B cell (primary cell): ENCODE measurements at regions not wholly inside any gene's neighbourhood (a gene's known extent, or its start where the extent isn't known, plus 50 kb on each side); places are given as distances from the start of the nearest gene placed in this dataset.

ENCODE experiments used
- ATAC-seq: fragments of 200-7000 bp; cut with Tn5 transposase; one replicate; pipeline ENCODE4 v1.10.0; 2021; ENCODE audit warnings: low read depth, mild to moderate bottlenecking, moderate number of reproducible peaks, moderate library complexity
- CTCF ChIA-PET: fragments of 350-600 bp; sonication (Branson Sonifier 250); formaldehyde crosslinking; loops from one replicate; lab custom pipeline; 2021; ENCODE audit warnings: antibody characterized with exemption, inconsistent platforms; lab: Charles Lee
- POLR2A ChIA-PET: fragments of 350-600 bp; sonication (Branson Sonifier 250); formaldehyde crosslinking; loops from one replicate; lab custom pipeline; 2021; ENCODE audit warnings: antibody characterized with exemption; lab: Charles Lee
- DNase-seq: peaks from one replicate; pipeline ENCODE4 v3.0.0; 2013
- H2AFZ ChIP-seq: 2 replicates; pipeline ENCODE4 v1.6.1; 2012; ENCODE audit warnings: mild to moderate bottlenecking, low read depth, low read length; ENCODE audit not compliant: insufficient read depth, poor library complexity, severe bottlenecking
- H3K27ac ChIP-seq, 2 donors: 1 replicate in 1 of 2; 2 replicates in 1 of 2; pipeline ENCODE4 v1.5.1; 2012 to 2013; ENCODE audit warnings: low read length in 2 of 2, mild to moderate bottlenecking in 2 of 2, moderate library complexity in 1 of 2
- H3K27me3 ChIP-seq, 4 experiments: fragments of 200-600 bp in 1 of 4; sonication (generic) in 1 of 4; replicated peaks in 1 of 4; 1 replicate in 2 of 4; 2 replicates in 2 of 4; pipeline versions ENCODE4 v1.6.1 to v1.7.0; 2013 to 2016; ENCODE audit warnings: low read length in 3 of 4, mild to moderate bottlenecking in 2 of 4, mixed read lengths in 1 of 4, moderate library complexity in 1 of 4; ENCODE audit not compliant: insufficient read depth in 4 of 4, control insufficient read depth in 3 of 4; ENCODE audit errors: control extremely low read depth in 1 of 4
- H3K36me3 ChIP-seq, 2 experiments: replicated peaks in 1 of 2; 1 replicate in 1 of 2; 2 replicates in 1 of 2; pipeline versions ENCODE4 v1.6.1 to v1.7.1; 2013; ENCODE audit warnings: low read length in 1 of 2; ENCODE audit not compliant: insufficient read depth in 2 of 2, control insufficient read depth in 1 of 2; ENCODE audit errors: control extremely low read depth in 1 of 2, extremely low read depth in 1 of 2
- H3K4me1 ChIP-seq, 2 donors: fragments of 200-600 bp in 1 of 2; sonication (generic) in 1 of 2; 1 replicate in 1 of 2; 2 replicates in 1 of 2; pipeline versions ENCODE4 v1.5.1 to v1.6.1; 2013 to 2017; ENCODE audit warnings: low read length in 2 of 2; ENCODE audit not compliant: control insufficient read depth in 2 of 2, insufficient read depth in 2 of 2
- H3K4me2 ChIP-seq: replicated peaks from 2 replicates; pipeline ENCODE3; 2012; ENCODE audit warnings: mild to moderate bottlenecking, low read depth, low read length; ENCODE audit not compliant: poor library complexity, severe bottlenecking
- H3K4me3 ChIP-seq, 5 experiments: fragments of 200-600 bp in 1 of 5; sonication (generic) in 1 of 5; 1 replicate in 3 of 5; 2 replicates in 2 of 5; pipeline versions ENCODE4 v1.5.1 to v1.7.0; 2011 to 2016; ENCODE audit warnings: low read length in 4 of 5, mild to moderate bottlenecking in 4 of 5, low read depth in 2 of 5, control low read depth in 1 of 5, moderate library complexity in 1 of 5; ENCODE audit not compliant: insufficient read depth in 1 of 5; ENCODE audit errors: control extremely low read depth in 1 of 5, extremely low read depth in 1 of 5
- H3K79me2 ChIP-seq: fragments of 200-600 bp; sonication (generic); one replicate; pipeline ENCODE4 v1.6.0; 2016; ENCODE audit warnings: low read length; ENCODE audit not compliant: control insufficient read depth, insufficient read depth
- H3K9ac ChIP-seq: fragments of 200-600 bp; sonication (generic); 2 replicates; pipeline ENCODE4 v1.6.1; 2017; ENCODE audit warnings: mild to moderate bottlenecking, low read length, moderate library complexity
- H3K9me3 ChIP-seq, 3 donors: one replicate each; pipeline versions ENCODE4 v1.6.1 to v1.7.1; 2013; ENCODE audit warnings: low read length in 2 of 3; ENCODE audit not compliant: control insufficient read depth in 2 of 3, insufficient read depth in 1 of 3; ENCODE audit errors: control extremely low read depth in 1 of 3
- H4K20me1 ChIP-seq: 2 replicates; pipeline ENCODE4 v1.6.0; 2012; ENCODE audit warnings: mild to moderate bottlenecking, low read length; ENCODE audit not compliant: insufficient read depth, control insufficient read depth, poor library complexity, severe bottlenecking
- H3K27ac Mint-ChIP-seq: one replicate; pipeline ENCODE4 v1.8.0; 2021; ENCODE audit warnings: mixed read lengths
- H3K27me3 Mint-ChIP-seq: one replicate; pipeline ENCODE4 v1.8.0; 2021; ENCODE audit warnings: mixed read lengths
- H3K4me1 Mint-ChIP-seq: one replicate; pipeline ENCODE4 v1.8.0; 2021; ENCODE audit warnings: mixed read lengths
- H3K4me3 Mint-ChIP-seq: one replicate; pipeline ENCODE4 v1.8.0; 2021; ENCODE audit warnings: mixed read lengths
- H3K9me3 Mint-ChIP-seq: one replicate; pipeline ENCODE4 v1.8.0; 2022; ENCODE audit warnings: mixed read lengths; ENCODE audit not compliant: insufficient read depth
- EZH2 ChIP-seq: IDR thresholded peaks from 2 replicates; pipeline ENCODE4 v1.6.1; 2012; ENCODE audit warnings: borderline replicate concordance, low read depth, mild to moderate bottlenecking, moderate library complexity, low read length; ENCODE audit not compliant: insufficient read depth, poor library complexity, severe bottlenecking
- WGBS: methylation state at CpG from one replicate; pipeline ENCODE4 v1.1.5; 2013; ENCODE audit warnings: missing lambda C conversion rate; ENCODE audit not compliant: insufficient coverage; 5-methylcytosine and 5-hydroxymethylcytosine counted together
- intact Hi-C: fragments of 100-400 bp; cut with micrococcal nuclease; formaldehyde crosslinking; loops from one replicate; pipeline ENCODE4 v1.10.0; 2022
- TF ChIP-seq, protein P1 (sequence below): fragments of 200-600 bp; IDR thresholded peaks from one replicate; pipeline ENCODE4 v1.8.0; 2022; ENCODE audit warnings: antibody characterized with exemption, mild to moderate bottlenecking

DNA sequence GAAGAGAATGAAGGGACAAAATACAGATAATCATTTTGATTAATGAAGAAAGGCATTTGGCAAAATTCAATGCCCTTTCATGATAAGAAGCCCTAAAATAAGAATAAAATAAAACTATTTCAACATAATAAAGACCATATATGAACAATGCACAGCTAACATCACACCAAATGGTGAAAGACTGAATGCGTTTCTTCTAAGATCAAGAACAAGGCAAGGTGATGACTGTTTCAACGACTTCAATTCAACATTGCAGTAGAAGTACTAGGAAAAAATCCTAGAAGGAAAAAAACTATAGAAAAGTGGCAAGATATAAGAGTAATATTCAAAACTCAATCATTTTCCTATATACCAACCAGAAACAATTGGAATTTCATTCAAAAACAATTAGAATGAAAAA, 280.1 kb upstream of the GRM7 start:
- no peaks in the 10 kb centered on the region for H3K79me2 ChIP-seq
- H3K4me1 Mint-ChIP-seq: no peaks in the 10 kb centered on the region
- ATAC-seq: no peak
- H3K27ac Mint-ChIP-seq: no peak overlapping the region
- H3K4me2 ChIP-seq: no peak overlapping the region
- H4K20me1 ChIP-seq: no peaks in the 10 kb centered on the region
- no peaks in the 10 kb centered on the region for H3K27me3 ChIP-seq
- ChIA-PET CTCF (no interaction called here), POLR2A (no interaction called here)
- H3K9me3 Mint-ChIP-seq: no peaks in the 10 kb centered on the region
- H3K4me3 ChIP-seq: no peak overlapping the region
- no peaks in the 10 kb centered on the region for H3K36me3 ChIP-seq
- no peak for TF ChIP-seq EZH2
- TF ChIP-seq, protein P1, sequence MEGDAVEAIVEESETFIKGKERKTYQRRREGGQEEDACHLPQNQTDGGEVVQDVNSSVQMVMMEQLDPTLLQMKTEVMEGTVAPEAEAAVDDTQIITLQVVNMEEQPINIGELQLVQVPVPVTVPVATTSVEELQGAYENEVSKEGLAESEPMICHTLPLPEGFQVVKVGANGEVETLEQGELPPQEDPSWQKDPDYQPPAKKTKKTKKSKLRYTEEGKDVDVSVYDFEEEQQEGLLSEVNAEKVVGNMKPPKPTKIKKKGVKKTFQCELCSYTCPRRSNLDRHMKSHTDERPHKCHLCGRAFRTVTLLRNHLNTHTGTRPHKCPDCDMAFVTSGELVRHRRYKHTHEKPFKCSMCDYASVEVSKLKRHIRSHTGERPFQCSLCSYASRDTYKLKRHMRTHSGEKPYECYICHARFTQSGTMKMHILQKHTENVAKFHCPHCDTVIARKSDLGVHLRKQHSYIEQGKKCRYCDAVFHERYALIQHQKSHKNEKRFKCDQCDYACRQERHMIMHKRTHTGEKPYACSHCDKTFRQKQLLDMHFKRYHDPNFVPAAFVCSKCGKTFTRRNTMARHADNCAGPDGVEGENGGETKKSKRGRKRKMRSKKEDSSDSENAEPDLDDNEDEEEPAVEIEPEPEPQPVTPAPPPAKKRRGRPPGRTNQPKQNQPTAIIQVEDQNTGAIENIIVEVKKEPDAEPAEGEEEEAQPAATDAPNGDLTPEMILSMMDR: no peak
- H3K9ac ChIP-seq: no peak overlapping the region
- no peak for DNase-seq
- no CpG with 5 or more reads among the region's 2 CpGs for WGBS
- H3K27ac ChIP-seq: no peak overlapping the region
- H3K27me3 Mint-ChIP-seq: no peaks in the 10 kb centered on the region
- intact Hi-C loops: no loop called here
- H2AFZ ChIP-seq: no peak overlapping the region
- H3K4me3 Mint-ChIP-seq: no peak overlapping the region
- no peaks in the 10 kb centered on the region for H3K4me1 ChIP-seq
- no peaks in the 10 kb centered on the region for H3K9me3 ChIP-seq

DNA sequence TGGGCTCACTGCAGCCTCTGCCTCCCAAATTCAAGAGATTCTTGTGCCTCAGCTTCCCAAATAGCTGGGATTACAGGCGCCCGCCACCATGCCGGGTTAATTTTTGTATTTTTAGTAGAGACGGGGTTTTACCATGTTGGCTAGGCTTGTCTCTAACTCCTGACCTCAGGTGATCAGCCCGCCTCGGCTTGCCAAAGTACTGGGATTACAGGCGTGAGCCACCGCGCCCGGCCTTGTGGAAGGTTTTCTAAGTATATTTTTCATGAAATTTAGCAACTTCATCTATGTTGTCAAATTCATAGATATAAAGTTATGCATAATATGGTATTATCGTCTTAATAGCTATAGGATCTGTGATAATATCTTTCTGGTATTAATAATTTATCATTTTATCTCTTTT, 275.6 kb upstream of the GRM7 start:
- Mint-ChIP-seq H3K4me3 (no peak overlapping the region), H3K27me3 (no peaks in the 10 kb centered on the region), H3K9me3 (no peaks in the 10 kb centered on the region), H3K27ac (no peak overlapping the region), H3K4me1 (no peaks in the 10 kb centered on the region)
- no peaks in the 10 kb centered on the region for H3K9me3 ChIP-seq
- POLR2A ChIA-PET: no interaction called here
- H2AFZ ChIP-seq: no peak overlapping the region
- CTCF ChIA-PET: no interaction called here
- intact Hi-C loops: no loop called here
- no peaks in the 10 kb centered on the region for H3K79me2 ChIP-seq
- no peaks in the 10 kb centered on the region for H3K36me3 ChIP-seq
- ATAC-seq: no peak
- H3K4me1 ChIP-seq: no peaks in the 10 kb centered on the region
- TF ChIP-seq, protein P1: no peak
- H3K27me3 ChIP-seq: no peaks in the 10 kb centered on the region
- no peak overlapping the region for H3K27ac ChIP-seq
- no peak overlapping the region for H3K4me3 ChIP-seq
- no peak overlapping the region for H3K9ac ChIP-seq
- H4K20me1 ChIP-seq: no peaks in the 10 kb centered on the region
- no CpG with 5 or more reads among the region's 11 CpGs for WGBS
- H3K4me2 ChIP-seq: no peak overlapping the region
- no peak for DNase-seq
